Glutamatergic neuron (in vitro differentiated cells): ENCODE measurements at regions not wholly inside any gene's neighbourhood (a gene's known extent, or its start where the extent isn't known, plus 50 kb on each side); places are given as distances from the start of the nearest gene placed in this dataset.

ENCODE experiments used
- DNase-seq: peaks from one replicate; pipeline ENCODE4 v3.0.0; 2022
- H3K27ac Mint-ChIP-seq: one replicate; pipeline ENCODE4 v1.8.0; 2020; ENCODE audit warnings: mild to moderate bottlenecking, mixed read lengths, inconsistent platforms; ENCODE audit not compliant: unreplicated experiment
- H3K27me3 Mint-ChIP-seq: one replicate; pipeline ENCODE4 v1.8.0; 2020; ENCODE audit warnings: mild to moderate bottlenecking, moderate library complexity, mixed read lengths, inconsistent platforms; ENCODE audit not compliant: unreplicated experiment
- H3K36me3 Mint-ChIP-seq: one replicate; pipeline ENCODE4 v1.8.0; 2020; ENCODE audit warnings: mild to moderate bottlenecking, mixed read lengths, inconsistent platforms; ENCODE audit not compliant: unreplicated experiment
- H3K4me1 Mint-ChIP-seq: one replicate; pipeline ENCODE4 v1.8.0; 2020; ENCODE audit warnings: mild to moderate bottlenecking, low read depth, mixed read lengths, inconsistent platforms; ENCODE audit not compliant: unreplicated experiment
- H3K4me3 Mint-ChIP-seq: one replicate; pipeline ENCODE4 v1.8.0; 2020; ENCODE audit warnings: mild to moderate bottlenecking, mixed read lengths, inconsistent platforms; ENCODE audit not compliant: unreplicated experiment
- H3K9me3 Mint-ChIP-seq: one replicate; pipeline ENCODE4 v1.8.0; 2020; ENCODE audit warnings: mild to moderate bottlenecking, moderate library complexity, mixed read lengths, inconsistent platforms; ENCODE audit not compliant: unreplicated experiment
- TF ChIP-seq, protein P1 (sequence below): fragments of 200-600 bp; sonication (generic); IDR thresholded peaks from one replicate; pipeline ENCODE4 v1.5.0; 2021; ENCODE audit not compliant: partially characterized antibody, unreplicated experiment

DNA sequence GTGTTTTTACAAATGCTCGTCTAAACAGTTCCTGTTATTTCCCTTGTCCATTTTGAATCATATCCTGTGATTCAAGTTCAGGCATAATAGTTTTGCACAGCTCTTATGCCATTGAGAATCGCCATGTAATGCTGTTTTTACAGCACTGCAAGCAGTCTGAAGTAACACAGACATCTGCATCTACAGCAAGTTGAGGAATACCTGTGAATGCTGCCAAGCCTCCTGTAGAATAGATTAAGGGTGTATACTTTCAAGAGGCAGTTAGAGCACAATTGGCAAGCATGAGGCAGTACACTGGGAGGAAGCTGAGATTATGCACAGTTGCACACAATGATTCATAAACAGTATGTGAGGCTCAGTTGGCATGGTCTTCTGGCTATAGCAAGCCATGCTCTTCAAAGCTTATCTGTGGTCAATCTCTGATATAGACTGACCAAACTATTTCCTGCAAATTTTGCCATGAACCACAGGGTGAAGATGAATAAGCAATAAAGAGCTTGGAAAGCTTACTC lies 121.9 kb upstream of the AKR1E2 start:
- TF ChIP-seq, protein P1, sequence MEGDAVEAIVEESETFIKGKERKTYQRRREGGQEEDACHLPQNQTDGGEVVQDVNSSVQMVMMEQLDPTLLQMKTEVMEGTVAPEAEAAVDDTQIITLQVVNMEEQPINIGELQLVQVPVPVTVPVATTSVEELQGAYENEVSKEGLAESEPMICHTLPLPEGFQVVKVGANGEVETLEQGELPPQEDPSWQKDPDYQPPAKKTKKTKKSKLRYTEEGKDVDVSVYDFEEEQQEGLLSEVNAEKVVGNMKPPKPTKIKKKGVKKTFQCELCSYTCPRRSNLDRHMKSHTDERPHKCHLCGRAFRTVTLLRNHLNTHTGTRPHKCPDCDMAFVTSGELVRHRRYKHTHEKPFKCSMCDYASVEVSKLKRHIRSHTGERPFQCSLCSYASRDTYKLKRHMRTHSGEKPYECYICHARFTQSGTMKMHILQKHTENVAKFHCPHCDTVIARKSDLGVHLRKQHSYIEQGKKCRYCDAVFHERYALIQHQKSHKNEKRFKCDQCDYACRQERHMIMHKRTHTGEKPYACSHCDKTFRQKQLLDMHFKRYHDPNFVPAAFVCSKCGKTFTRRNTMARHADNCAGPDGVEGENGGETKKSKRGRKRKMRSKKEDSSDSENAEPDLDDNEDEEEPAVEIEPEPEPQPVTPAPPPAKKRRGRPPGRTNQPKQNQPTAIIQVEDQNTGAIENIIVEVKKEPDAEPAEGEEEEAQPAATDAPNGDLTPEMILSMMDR, result no peak
- H3K4me3 Mint-ChIP-seq, result no peak overlapping the region
- H3K27ac Mint-ChIP-seq, result no peak overlapping the region

DNA sequence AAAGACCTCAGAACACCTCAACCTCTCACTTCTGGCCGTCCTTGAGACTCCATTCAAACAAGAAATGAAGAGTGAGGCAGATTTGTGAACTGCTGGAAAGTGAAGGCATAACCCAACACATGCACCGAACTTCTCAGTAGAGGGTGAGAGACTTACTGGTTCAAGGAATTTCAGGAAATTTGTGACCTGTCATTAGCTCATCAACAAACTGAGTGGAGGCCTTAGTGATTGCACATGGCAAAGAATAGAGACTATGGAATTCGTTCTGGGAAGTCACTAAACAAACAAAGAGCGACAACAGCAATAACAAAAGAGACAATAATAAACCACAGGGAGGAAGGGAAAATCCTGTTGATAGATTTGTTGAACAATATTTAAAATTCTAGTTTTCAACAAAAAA lies 125.0 kb upstream of the AKR1E2 start:
- Mint-ChIP-seq H3K36me3 (no peaks in the 10 kb centered on the region), H3K27ac (no peak overlapping the region), H3K4me3 (no peak overlapping the region), H3K27me3 (no peaks in the 10 kb centered on the region), H3K4me1 (no peaks in the 10 kb centered on the region), H3K9me3 (no peaks in the 10 kb centered on the region)
- TF ChIP-seq, protein P1, result no peak
- DNase-seq, result no peak

More for the DNA sequence above, 121.9 kb upstream of the AKR1E2 start:
- H3K36me3 Mint-ChIP-seq, result no peaks in the 10 kb centered on the region
- H3K9me3 Mint-ChIP-seq, result no peaks in the 10 kb centered on the region
- no peaks in the 10 kb centered on the region for H3K4me1 Mint-ChIP-seq
- DNase-seq, result no peak
- H3K27me3 Mint-ChIP-seq, result no peaks in the 10 kb centered on the region

GRCh38 chr10:4699950-4700730 lies 125.9 kb upstream of the AKR1E2 start:
- H3K27me3 Mint-ChIP-seq, result no peaks in the 10 kb centered on the region
- H3K27ac Mint-ChIP-seq, result no peak overlapping the region
- TF ChIP-seq, protein P1, result no peak
- H3K9me3 Mint-ChIP-seq, result no peaks in the 10 kb centered on the region
- H3K4me1 Mint-ChIP-seq, result peaks cover 3% of the 10 kb centered on the region
- no peaks in the 10 kb centered on the region for H3K36me3 Mint-ChIP-seq
- H3K4me3 Mint-ChIP-seq, result no peak overlapping the region
- DNase-seq, result no peak

DNA sequence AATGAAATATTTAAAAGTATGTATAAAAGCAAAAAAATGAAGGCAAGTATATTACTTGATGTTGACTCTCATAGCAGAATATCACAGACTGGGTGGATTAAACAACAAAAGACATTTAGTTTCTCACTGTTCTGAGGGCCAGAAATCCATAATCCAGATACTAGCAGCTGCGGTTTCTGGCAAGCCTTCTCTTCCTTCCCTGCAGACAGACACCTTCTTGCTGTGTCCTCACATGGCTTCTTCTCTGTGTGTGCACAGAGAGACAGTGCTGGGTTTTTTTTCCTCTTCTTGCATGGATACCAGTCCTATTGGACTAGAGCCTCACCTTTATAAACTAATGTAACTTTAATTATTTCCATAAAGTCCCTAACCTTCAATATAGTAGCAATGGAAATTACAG lies 127.9 kb upstream of the AKR1E2 start:
- Mint-ChIP-seq H3K9me3 (no peaks in the 10 kb centered on the region), H3K27me3 (no peaks in the 10 kb centered on the region), H3K27ac (no peak overlapping the region), H3K4me3 (no peak overlapping the region), H3K36me3 (no peaks in the 10 kb centered on the region), H3K4me1 (peaks cover 3% of the 10 kb centered on the region)
- TF ChIP-seq, protein P1, result no peak
- no peak for DNase-seq

DNA sequence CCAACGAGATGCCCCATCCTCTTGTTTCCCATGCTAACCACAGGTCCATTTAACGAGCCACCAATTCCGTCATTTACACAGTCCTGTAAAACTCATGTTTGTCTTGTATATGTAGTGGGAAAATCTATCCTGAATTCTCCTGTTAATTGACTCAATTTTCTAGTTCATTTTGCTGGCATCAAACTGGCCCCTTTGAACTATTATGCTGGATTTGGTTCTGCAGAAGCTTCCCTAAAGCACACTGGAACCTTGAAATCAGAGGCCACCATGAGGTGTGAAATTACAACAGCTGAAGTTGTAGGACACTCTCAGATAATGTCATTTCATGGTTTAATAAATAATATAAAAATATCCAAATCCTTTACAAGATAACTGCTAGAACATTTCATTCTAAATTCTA lies 129.8 kb upstream of the AKR1E2 start:
- Mint-ChIP-seq H3K4me1 (peaks cover 10% of the 10 kb centered on the region), H3K27me3 (peaks cover 2% of the 10 kb centered on the region), H3K36me3 (no peaks in the 10 kb centered on the region), H3K4me3 (no peak overlapping the region), H3K27ac (no peak overlapping the region), H3K9me3 (peaks cover 3% of the 10 kb centered on the region)
- TF ChIP-seq, protein P1, result no peak
- no peak for DNase-seq
